PC-9 (cell line): ENCODE measurements at regions not wholly inside any gene's neighbourhood (a gene's known extent, or its start where the extent isn't known, plus 50 kb on each side); places are given as distances from the start of the nearest gene placed in this dataset.

Experiments used
- BruUV-seq: library from RNA; stranded (reverse); fragments of 400-500 nt; replicated peaks from 2 replicates; lab custom pipeline; 2021; lab: Mats Ljungman, UMichigan
- CTCF ChIA-PET: fragments of 300-600 bp; sonication (Branson Sonifier 250); formaldehyde crosslinking; loops from one replicate; lab custom pipeline; 2022; ENCODE audit warnings: antibody characterized with exemption; lab: Charles Lee
- POLR2A ChIA-PET: fragments of 300-600 bp; sonication (Branson Sonifier 250); formaldehyde crosslinking; loops from one replicate; lab custom pipeline; 2022; ENCODE audit warnings: antibody characterized with exemption; ENCODE audit not compliant: unreplicated experiment; lab: Charles Lee
- DNase-seq, 2 experiments: peaks; one replicate each; pipeline versions ENCODE4 v3.0.0 to v3.0.0-alpha.2; 2015 to 2022; ENCODE audit warnings: mixed read lengths in 1 of 2
- H2AFZ ChIP-seq: fragments of 200-600 bp; sonication (generic); 2 replicates; pipeline ENCODE4 v1.8.1; 2017; ENCODE audit warnings: antibody characterized with exemption
- H3F3A ChIP-seq: fragments of 200-600 bp; sonication (generic); 2 replicates; pipeline ENCODE4 v1.8.1; 2017; ENCODE audit warnings: antibody characterized with exemption, mild to moderate bottlenecking, low read depth; ENCODE audit not compliant: insufficient read depth
- H3K27ac ChIP-seq: fragments of 200-600 bp; sonication (generic); 2 replicates; pipeline ENCODE4 v1.6.1; 2016; ENCODE audit warnings: mixed run types
- H3K27me3 ChIP-seq: fragments of 200-600 bp; sonication (generic); 2 replicates; pipeline ENCODE4 v1.6.1; 2016; ENCODE audit warnings: low read depth, mixed run types; ENCODE audit not compliant: insufficient read depth
- H3K36me3 ChIP-seq: fragments of 200-600 bp; sonication (generic); 2 replicates; pipeline ENCODE4 v1.6.1; 2016; ENCODE audit warnings: low read depth, mixed run types
- H3K4me1 ChIP-seq: fragments of 200-600 bp; sonication (generic); replicated peaks from 2 replicates; pipeline ENCODE4 v1.6.1; 2016; ENCODE audit warnings: mixed run types; ENCODE audit not compliant: insufficient read depth
- H3K4me2 ChIP-seq: fragments of 200-600 bp; sonication (generic); 2 replicates; pipeline ENCODE4 v1.6.1; 2017; ENCODE audit warnings: mixed run types
- H3K4me3 ChIP-seq: fragments of 200-600 bp; sonication (generic); 2 replicates; pipeline ENCODE4 v1.6.1; 2016; ENCODE audit warnings: mixed run types
- H3K79me2 ChIP-seq: fragments of 200-600 bp; sonication (generic); 2 replicates; pipeline ENCODE4 v1.6.1; 2017; ENCODE audit warnings: low read depth, mixed run types
- H3K9me2 ChIP-seq: fragments of 200-600 bp; sonication (generic); 2 replicates; pipeline ENCODE4 v1.8.1; 2017; ENCODE audit warnings: mild to moderate bottlenecking; ENCODE audit not compliant: insufficient read depth
- H3K9me3 ChIP-seq: fragments of 200-600 bp; sonication (generic); 2 replicates; pipeline ENCODE4 v1.8.1; 2016; ENCODE audit warnings: low read depth; ENCODE audit not compliant: insufficient read depth
- H4K20me1 ChIP-seq: fragments of 200-600 bp; sonication (generic); 2 replicates; pipeline ENCODE4 v1.8.1; 2017; ENCODE audit not compliant: insufficient read depth
- EZH2 ChIP-seq: fragments of 200-600 bp; sonication (generic); IDR thresholded peaks from 2 replicates; pipeline ENCODE4 v1.8.0; 2017; ENCODE audit warnings: antibody characterized with exemption, low read depth
- intact Hi-C: fragments of 100-400 bp; cut with micrococcal nuclease; formaldehyde crosslinking; loops from one replicate; pipeline ENCODE4 v1.10.0; 2022; ENCODE audit not compliant: unreplicated experiment
- TF ChIP-seq, protein P1 (sequence below): fragments of 200-600 bp; sonication (generic); conservative IDR thresholded peaks from 2 replicates; pipeline ENCODE4 v1.6.1; 2017; ENCODE audit warnings: mixed run types, antibody characterized with exemption, mild to moderate bottlenecking, moderate library complexity

DNA sequence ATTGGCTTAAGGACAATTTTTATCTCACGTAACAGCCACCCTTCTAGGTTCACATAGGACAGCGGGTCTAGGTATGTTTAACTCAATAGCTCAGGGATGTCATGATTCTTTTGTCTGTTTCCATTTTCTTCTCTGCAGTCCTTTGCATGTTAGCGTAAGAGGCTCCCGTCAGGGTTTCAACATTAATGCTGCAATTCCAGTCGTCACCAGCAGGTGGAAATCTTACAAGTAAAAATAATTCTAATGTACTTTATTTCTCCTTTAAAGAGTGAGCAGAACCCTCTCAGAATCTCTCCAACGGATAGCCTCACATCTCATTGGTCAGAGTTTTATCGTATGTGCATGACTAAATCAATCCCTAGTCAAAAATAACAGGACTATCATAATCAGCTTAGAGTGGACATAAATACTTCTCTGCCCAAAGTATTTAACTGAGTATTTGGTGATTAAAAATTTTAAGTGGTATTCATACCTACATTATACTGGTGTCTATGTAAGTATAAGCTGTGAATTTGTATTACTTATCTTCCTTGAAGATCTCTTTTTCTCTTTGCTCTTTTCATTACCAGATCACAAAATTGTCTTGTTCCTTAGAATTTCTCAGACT is 487.2 kb upstream of the GCFC2 start:
- H3K27ac ChIP-seq = no peak overlapping the region
- no TSS peak for BruUV-seq
- H3K4me1 ChIP-seq = no peaks in the 10 kb centered on the region
- ChIA-PET POLR2A (no interaction called here), CTCF (no interaction called here)
- H3K4me3 ChIP-seq = no peak overlapping the region
- no peaks in the 10 kb centered on the region for H3F3A ChIP-seq
- no peaks in the 10 kb centered on the region for H4K20me1 ChIP-seq
- intact Hi-C loops = loop anchor here (10.0 kb wide), 1 partner anchor 407 kb away; no protein-coding TSS in a partner anchor
- H3K79me2 ChIP-seq = no peaks in the 10 kb centered on the region
- no peaks in the 10 kb centered on the region for H3K36me3 ChIP-seq
- no peak overlapping the region for H2AFZ ChIP-seq
- H3K9me2 ChIP-seq = no peaks in the 10 kb centered on the region
- TF ChIP-seq, protein P1, sequence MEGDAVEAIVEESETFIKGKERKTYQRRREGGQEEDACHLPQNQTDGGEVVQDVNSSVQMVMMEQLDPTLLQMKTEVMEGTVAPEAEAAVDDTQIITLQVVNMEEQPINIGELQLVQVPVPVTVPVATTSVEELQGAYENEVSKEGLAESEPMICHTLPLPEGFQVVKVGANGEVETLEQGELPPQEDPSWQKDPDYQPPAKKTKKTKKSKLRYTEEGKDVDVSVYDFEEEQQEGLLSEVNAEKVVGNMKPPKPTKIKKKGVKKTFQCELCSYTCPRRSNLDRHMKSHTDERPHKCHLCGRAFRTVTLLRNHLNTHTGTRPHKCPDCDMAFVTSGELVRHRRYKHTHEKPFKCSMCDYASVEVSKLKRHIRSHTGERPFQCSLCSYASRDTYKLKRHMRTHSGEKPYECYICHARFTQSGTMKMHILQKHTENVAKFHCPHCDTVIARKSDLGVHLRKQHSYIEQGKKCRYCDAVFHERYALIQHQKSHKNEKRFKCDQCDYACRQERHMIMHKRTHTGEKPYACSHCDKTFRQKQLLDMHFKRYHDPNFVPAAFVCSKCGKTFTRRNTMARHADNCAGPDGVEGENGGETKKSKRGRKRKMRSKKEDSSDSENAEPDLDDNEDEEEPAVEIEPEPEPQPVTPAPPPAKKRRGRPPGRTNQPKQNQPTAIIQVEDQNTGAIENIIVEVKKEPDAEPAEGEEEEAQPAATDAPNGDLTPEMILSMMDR = peak; percentile 89
- TF ChIP-seq EZH2 = no peak
- no peaks in the 10 kb centered on the region for H3K27me3 ChIP-seq
- H3K9me3 ChIP-seq = no peaks in the 10 kb centered on the region
- H3K4me2 ChIP-seq = no peak overlapping the region
- peak in 1 of 2 experiments; percentile 23 for DNase-seq

DNA sequence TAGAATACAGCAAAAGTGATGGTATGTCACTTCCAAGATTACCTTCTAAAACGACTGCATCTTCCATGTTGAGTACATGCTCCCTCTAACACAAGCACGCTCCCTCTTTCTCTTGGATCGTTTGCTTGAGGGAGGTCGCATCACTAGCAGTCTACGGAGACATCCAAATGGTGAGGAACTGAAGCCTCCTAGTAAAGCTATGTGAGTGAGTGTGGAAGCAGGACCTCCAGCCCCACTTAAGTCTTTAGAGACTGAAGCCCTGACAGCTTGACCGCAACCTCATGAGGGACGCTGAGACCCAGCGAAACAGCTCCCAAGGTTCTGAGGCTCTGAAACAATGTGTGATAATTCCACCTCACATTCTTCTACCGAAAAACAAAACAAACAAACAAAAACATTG is 486.7 kb upstream of the GCFC2 start:
- Histone ChIP-seq H3K4me2 (no peak overlapping the region), H3K27ac (no peak overlapping the region), H3K27me3 (no peaks in the 10 kb centered on the region), H4K20me1 (no peaks in the 10 kb centered on the region), H3K4me3 (no peak overlapping the region), H3K9me3 (no peaks in the 10 kb centered on the region), H2AFZ (no peak overlapping the region), H3F3A (no peaks in the 10 kb centered on the region), H3K79me2 (no peaks in the 10 kb centered on the region), H3K4me1 (no peaks in the 10 kb centered on the region), H3K36me3 (no peaks in the 10 kb centered on the region), H3K9me2 (no peaks in the 10 kb centered on the region)
- TF ChIP-seq EZH2 = no peak
- TF ChIP-seq, protein P1 = no peak
- intact Hi-C loops = loop anchor here (10.0 kb wide), 1 partner anchor 407 kb away; no protein-coding TSS in a partner anchor
- ChIA-PET POLR2A (no interaction called here), CTCF (no interaction called here)
- no peak for DNase-seq
- BruUV-seq = no TSS peak

- BruUV-seq = no TSS peak
Observed at GRCh38 chr2:76194031-76194775, 483.5 kb upstream of the GCFC2 start.

More at GRCh38 chr2:76194031-76194775, 483.5 kb upstream of the GCFC2 start:
- Histone ChIP-seq H4K20me1 (no peaks in the 10 kb centered on the region), H3K4me2 (no peak overlapping the region), H3F3A (no peaks in the 10 kb centered on the region), H3K4me1 (no peaks in the 10 kb centered on the region), H2AFZ (no peak overlapping the region), H3K79me2 (no peaks in the 10 kb centered on the region), H3K9me2 (no peaks in the 10 kb centered on the region), H3K36me3 (no peaks in the 10 kb centered on the region), H3K27ac (no peak overlapping the region), H3K4me3 (no peak overlapping the region), H3K9me3 (no peaks in the 10 kb centered on the region), H3K27me3 (no peaks in the 10 kb centered on the region)
- no peak for DNase-seq
- POLR2A ChIA-PET = no interaction called here
- intact Hi-C loops = loop anchor here (10.0 kb wide), 1 partner anchor 411 kb away; no protein-coding TSS in a partner anchor
- TF ChIP-seq, protein P1 = no peak
- no peak for TF ChIP-seq EZH2
- CTCF ChIA-PET = no interaction called here
